GM18861 (cell line): ENCODE measurements at regions not wholly inside any gene's neighbourhood (a gene's known extent, or its start where the extent isn't known, plus 50 kb on each side); places are given as distances from the start of the nearest gene placed in this dataset.
"Not testable (repeated sequence)": the region's sequence is repeated elsewhere in the genome, so short reads cannot be mapped to it uniquely, and the experiment has no call there.

Source experiments
- ATAC-seq: cut with Tn5 transposase; IDR thresholded peaks from one replicate; pipeline ENCODE4 v1.9.1; 2021; ENCODE audit not compliant: unreplicated experiment

DNA sequence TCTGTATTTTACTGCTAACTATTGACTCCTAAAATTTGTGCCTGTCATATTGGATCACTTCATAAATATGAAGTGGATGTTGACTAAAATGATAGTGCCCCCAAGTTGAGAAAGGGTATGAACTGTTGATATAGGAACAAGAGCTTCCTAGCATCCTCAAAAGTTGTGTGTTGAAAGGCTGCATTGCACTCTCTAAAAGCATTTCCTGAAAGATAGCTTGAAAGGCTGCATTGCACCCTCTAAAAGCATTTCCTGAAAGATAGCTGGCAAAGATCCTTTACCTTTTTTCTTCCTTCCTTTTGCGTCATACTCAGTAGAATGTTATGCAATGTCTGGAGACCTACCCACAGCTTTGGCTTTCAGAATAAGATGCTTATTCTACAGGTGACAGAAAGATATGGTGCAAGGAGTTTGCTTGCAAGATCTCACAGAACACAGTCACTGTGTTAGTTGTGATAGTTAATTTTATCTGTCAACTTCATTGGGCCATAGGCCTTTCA lies 274.6 kb upstream of the GALNTL6 start:
- ATAC-seq: no peak

- no peak for ATAC-seq
These were observed 278.8 kb upstream of the GALNTL6 start for GRCh38 chr4:171534391-171534790.

DNA sequence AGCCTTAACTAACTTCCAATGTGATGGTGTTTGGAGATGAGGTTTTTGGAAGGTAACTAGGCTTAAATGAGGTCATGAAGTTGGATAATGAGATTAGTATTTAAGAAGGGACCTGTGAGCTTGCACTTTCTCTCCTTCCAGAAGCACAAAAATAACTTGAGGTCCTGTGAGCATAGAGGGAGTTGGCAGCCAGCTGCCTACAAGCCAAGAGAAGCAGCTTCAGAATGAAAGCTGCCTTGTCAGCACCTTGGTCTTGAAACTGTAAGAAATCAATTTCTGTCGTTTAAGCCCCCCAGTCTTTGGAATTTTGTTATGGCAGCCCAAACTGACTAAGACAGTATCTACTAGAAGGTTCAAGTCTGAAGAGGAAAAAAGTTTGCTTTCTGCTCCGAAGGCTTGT lies 280.2 kb upstream of the GALNTL6 start:
- no peak for ATAC-seq

DNA sequence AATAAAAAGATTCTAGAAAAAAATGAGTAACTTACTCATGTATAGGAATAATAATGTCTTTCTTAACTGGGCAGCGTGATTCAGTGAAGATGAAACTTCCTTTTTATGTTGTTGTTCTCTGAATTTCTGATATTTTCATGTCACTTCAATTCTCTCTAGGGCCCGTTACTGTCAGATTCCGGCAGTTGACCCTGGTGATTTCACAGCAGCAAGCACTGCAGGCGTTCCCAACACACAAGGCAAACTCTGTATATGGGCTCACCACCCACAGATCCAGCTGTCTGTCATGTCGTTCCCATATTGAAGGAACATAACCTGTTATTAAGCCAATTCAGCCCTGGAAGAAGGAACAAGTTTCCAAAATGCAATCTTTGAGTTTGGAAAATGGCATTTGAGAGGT lies 288.3 kb upstream of the GALNTL6 start:
- no peak for ATAC-seq

DNA sequence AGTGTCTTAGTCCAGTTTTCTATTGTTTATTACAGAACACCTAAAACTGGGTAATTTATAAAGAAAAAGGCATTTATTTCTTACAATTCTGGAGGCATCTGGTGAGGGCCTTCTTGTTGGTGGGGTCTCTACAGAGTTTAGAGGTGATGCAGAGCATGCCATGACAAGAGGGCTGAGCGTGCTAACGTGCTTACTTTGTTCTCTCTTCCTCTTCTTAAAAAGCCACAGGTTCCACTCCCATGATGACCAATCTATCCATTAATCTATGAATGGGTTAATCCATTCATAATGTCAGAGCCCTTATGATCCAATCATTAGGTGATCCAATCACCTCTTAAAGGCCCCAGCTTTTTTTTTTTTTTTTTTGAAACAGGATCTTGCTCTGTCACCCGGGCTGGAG lies 291.5 kb upstream of the GALNTL6 start:
- ATAC-seq: no peak

DNA sequence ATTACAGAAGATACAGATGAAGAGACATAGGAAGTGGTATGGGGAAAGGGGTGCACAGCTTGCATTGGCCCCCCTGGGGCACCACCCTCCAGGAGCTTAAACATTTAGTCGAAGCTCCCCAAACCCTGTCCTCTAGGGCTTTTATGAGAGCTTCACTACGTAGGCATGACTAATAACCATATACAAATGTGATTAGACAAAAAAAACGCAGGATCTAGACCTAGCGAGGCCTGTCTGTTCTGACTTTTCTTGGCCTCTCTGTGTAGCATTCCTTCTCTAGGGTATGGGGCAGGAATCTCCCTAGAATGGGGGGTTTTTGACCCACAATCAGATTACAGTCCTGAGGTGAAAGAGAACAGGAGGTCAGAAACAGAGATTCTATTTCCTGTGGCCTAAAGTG lies 293.7 kb upstream of the GALNTL6 start:
- ATAC-seq: no peak

DNA sequence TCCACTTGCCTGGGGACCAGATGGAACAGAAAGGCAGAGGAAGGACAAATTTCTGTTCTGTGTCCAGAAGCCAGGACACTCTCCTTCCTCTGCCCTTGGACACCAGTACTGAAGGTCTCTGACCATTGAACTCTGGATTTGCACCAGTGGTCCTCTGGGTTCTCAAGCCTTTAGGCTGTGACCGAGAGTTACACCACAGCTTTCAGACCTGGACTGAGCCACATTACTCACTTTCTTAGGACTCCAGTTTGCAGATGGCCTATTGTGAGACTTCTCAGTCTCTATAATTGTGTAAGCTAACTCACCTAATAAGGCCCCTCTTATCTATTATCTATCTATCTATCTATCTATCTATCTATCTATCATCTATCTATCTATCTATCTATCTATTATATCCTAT lies 295.3 kb upstream of the GALNTL6 start:
- no peak for ATAC-seq

DNA sequence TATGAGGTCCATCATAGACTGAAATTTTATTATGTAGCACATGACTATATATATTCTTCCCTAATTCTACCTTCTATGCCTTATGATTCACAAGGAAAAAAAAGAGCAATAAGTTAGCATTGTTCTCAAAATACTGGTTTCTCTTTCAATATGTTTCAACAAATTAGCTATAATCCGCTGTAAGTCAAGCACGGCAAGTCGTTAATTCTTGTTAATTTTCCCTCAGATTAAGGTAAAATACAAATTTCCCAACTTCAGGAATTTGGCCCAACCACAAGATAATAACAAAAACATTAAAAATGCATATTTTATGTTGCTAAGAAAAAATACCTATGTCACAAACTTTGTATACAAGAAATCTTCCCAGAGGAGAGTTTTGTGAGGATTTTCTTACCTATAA lies 296.5 kb upstream of the GALNTL6 start:
- ATAC-seq: no peak

- ATAC-seq: no peak
These were observed 328.5 kb upstream of the GALNTL6 start for GRCh38 chr4:171484681-171485080.

GRCh38 chr4:171478181-171478580 lies 335.0 kb upstream of the GALNTL6 start:
- no peak for ATAC-seq

DNA sequence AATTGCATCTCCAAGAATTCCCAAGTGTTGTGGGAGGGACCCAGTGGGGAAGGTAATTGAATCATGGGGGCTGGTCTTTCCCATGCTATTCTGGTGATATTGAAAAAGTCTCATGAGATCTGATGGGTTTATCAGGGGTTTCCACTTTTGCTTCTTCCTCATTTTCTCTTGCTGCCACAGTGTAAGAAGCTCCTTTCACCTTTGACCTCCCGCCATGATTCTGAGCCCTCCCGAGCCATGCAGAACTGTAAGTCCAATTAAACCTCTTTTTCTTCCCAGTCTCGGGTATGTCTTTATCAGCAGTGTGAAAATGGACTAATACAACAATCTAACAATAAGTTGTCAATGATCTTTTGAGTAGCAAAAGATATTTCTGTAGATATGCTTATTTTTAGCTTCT lies 338.1 kb upstream of the GALNTL6 start:
- ATAC-seq: not testable (repeated sequence)

DNA sequence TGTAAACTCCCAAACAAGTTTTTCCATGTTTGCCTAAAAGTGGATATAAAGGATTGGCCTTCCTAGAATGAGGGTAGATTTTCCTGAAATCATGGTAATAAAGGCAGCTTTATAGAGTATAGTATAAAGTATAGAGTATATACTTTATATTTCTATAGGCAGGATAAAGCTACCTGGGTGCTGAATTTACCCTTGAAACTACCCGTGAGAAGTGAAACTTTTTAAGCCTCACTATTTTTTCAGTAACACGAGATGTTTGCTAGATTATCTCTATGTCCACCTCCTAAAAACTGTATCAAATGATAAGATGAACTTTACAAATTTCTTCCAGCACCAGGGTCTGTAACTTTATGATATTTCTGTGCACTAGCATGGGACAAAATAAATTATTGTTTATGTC lies 340.0 kb upstream of the GALNTL6 start:
- peak; percentile 45 for ATAC-seq

- peak; percentile 5 for ATAC-seq
These were observed 341.0 kb upstream of the GALNTL6 start for GRCh38 chr4:171472230-171472629.

GRCh38 chr4:171464499-171464898 lies 348.7 kb upstream of the GALNTL6 start:
- ATAC-seq: no peak

DNA sequence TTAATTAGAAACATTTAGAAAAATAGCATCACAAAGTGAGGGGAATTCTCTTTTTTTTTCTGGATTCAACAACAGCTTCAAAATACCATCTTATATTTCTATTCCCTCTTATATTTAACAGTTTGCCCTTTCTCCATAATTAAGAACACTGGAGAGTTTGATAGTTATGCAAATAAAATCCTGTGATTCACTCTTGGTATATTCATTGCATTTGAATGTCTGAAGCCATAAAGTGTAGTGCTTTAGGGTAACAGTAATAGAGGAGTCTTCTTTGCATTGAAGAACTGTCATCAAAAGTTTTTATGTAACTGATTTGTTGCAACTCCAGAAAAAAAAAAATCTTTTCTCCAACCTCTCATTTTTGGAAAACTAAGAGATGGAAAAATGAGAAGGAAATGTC lies 352.0 kb upstream of the GALNTL6 start:
- no peak for ATAC-seq

DNA sequence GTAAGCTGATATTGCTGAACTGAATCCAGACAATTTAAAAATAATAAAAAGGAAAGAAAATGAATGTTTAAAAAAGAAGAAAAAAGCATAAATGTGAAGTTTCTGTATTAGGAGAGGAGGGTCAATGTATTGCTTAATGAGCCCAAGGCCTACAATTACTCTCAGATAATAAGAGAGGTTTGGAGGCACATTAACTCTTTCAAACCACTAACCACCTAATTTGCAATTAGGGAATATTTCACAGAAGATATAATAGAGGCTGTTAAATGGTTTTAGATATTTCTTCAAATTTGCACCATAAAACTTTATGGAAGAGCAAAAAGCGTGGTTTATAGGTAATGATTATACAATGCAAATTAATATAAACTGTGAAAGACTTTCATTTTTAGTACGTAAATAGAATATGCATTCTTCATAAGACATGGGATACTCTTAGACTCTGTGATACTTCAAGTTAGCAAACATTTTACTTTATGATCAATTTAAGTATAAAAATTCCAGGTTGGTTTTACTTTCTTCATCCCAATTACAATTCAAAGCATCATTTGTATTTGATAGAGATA lies 364.2 kb upstream of the GALNTL6 start:
- ATAC-seq: peak; percentile 63

DNA sequence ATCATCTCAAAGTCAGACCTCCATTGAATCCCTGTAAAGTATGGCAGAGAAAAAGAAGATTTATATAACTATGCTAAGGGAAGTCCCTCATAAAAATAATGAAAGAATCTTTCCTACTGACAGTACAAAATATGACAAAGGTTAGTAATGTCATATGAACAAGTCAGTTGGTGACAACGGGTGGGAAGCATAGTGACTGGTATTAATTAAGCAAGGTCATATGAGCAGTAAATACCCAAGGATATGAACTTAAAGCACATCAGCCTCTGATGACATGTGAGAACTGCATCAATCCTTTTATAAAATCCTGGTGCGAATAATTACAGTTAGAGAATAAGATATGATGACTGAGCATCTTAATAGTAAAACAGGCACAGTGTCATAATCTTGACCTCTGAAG lies 364.8 kb upstream of the GALNTL6 start:
- ATAC-seq: no peak

DNA sequence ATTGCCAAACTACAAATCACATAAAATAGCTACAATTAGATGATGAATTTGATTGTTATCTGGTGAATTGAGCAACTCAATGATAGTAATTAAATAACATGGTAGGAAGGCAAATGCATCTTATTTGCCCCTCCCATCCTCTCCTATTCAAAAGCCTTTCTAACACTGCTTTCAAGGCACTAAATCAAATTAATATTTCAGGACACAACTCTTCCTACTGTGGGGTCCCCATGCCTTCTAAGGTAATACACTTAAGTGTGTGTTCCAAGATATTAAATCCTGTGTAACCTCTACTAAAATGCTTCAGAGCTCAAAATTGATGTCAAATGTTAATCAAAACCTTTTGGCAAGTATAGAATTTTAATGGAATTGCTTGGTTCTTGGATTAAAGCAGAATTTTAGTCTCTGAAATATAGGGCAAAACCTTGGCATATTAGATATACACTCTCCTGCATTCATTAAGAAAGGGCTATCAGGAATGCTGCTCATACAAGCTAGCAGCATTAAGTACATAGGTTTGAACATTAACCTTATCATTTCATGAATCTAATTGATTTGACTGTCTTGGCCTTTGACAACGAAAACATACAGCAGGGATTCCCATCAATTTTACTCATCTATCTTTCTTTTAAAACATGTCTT lies 371.8 kb upstream of the GALNTL6 start:
- no peak for ATAC-seq

DNA sequence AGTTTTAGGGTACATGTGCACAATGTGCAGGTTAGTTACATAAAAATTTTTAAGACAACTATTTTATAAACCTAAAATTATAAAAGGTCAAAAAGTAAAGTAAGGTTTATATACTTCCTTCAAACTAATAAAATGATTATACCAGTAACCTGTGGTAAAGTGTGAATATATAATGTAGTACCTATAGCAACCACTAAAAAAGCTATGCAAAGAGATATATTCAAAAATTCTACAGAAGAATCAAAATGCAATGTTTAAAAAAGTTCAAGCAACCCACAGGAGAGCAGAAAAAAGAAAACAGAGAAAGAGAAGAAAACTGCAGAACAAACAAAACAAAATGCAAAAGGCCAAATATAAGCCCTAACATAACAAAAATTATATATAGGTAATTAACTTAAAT lies 379.5 kb upstream of the GALNTL6 start:
- ATAC-seq: no peak

DNA sequence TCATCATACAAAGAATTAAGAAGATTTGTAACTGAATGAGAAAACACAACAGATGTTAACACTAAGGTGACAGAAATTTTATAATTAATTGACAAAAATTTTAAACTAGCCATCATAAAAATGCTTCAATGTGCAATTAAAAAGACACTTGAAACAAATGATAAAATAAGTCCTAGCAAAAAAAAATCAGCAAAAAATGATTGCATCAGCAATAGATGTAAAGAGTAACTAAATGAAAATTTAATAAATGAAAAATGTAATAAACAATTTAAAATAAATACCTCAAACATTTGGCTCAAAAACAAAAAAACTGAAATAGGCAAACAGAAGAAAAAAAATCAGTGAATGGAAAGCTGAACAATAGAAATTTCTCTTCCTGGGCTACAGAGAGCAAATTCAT lies 380.7 kb upstream of the GALNTL6 start:
- no peak for ATAC-seq

DNA sequence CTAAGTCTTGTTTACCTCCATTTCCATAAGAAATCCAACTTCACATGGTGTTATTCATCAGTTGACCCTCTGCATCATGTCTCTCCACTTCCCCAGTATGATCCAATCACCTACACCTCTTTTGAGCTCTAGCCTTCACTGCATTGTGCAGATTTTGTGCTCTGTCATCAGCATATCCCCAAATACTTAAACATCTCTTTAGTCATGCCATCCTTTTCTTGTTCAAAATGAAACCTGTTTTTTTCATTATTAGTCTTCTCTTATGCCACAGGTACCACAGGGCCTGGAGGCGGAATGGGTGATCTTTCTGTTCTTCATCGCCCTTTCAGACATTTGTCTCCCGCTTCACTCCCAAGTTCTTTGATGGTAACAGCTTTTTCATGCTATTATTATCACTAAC lies 382.7 kb upstream of the GALNTL6 start:
- peak; percentile 75 for ATAC-seq

DNA sequence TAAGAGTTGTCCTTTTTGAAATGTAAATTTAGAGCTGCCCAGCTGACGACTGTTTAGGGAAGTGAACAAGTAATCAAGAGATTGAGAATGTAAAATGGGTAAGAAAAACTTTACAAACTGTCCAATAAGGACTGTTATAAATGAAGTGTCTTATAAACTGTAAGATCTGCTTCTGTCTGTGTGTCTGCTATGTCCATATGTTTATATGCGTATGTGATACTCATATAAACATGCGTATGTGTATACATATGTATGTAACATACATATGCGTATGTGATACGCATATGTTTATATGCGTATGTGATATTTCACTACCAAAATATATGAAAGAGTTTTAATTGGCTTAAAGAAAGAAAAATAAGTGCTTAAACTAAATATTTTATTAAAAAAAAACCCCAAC lies 416.0 kb upstream of the GALNTL6 start:
- no peak for ATAC-seq

DNA sequence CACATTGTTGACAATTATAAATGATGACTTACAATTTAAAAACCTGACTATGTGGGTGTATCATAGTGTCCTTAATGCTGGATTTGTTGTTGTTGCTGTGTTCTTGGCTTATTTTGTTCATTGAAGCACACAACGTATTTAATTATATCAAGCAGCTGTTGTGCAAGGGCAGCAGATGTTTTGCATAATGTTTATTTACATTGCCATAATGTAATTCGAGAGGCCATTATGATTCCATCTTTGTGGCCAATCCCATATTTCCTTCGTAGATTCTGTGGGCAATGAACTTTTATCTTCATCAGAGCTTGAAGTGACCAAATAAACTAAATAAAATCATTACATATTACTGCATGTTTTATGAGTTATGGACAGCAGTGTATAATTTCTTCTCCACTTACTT lies 422.6 kb upstream of the GALNTL6 start:
- ATAC-seq: no peak
